K562 (cell line): ENCODE measurements at regions not wholly inside any gene's neighbourhood (a gene's known extent, or its start where the extent isn't known, plus 50 kb on each side); places are given as distances from the start of the nearest gene placed in this dataset.

ENCODE experiments used
- ATAC-seq: fragments of 200-7000 bp; cut with Tn5 transposase; 3 replicates; pipeline ENCODE4 v1.9.1; 2020; ENCODE audit warnings: moderate library complexity
- BruUV-seq: library from RNA; stranded (reverse); fragments of 400-500 nt; replicated peaks from 2 replicates; lab custom pipeline; 2021; lab: Mats Ljungman, UMichigan
- CTCF ChIA-PET: fragments of 300-600 bp; formaldehyde crosslinking; extraction: SDS; loops from one replicate; lab custom pipeline; 2021; ENCODE audit warnings: low intra/inter-chr PET ratio; lab: Yijun Ruan, JAX
- POLR2A ChIA-PET: fragments of 300-600, 350-650 bp; sonication (Branson Sonifier 250); formaldehyde crosslinking; extraction: SDS; loops from one replicate; lab custom pipeline; 2021; ENCODE audit warnings: antibody characterized with exemption, inconsistent platforms; lab: Yijun Ruan, JAX
- DNase-seq, 4 experiments: peaks; one replicate each; pipeline versions ENCODE4 v3.0.0 to v3.0.0-alpha.2; 2011 to 2018; ENCODE audit warnings: low spot score in 3 of 4, mixed read lengths in 3 of 4; ENCODE audit errors: extremely low read depth in 1 of 4
- FAIRE-seq: peaks from 2 replicates; lab custom pipeline; 2011; peaks lifted over from hg19 to GRCh38; lab: Jason Lieb, UNC
- H2AFZ ChIP-seq: 2 replicates; pipeline ENCODE4 v1.6.0; 2011; ENCODE audit warnings: low read depth, low read length, control low read depth, inconsistent platforms
- H3K27ac ChIP-seq: fragments of 200-600 bp; 3 replicates; pipeline ENCODE4 v1.8.0; 2011; ENCODE audit warnings: low read depth, mild to moderate bottlenecking, control low read depth, inconsistent platforms, low read length, moderate library complexity, mixed read lengths; ENCODE audit errors: extremely low read depth
- H3K27me3 ChIP-seq, 2 experiments: fragments of 300-600 bp in 1 of 2; 2 replicates in 1 of 2; 3 replicates in 1 of 2; pipeline versions ENCODE4 v1.6.0 to v1.8.0; 2011; ENCODE audit warnings: inconsistent platforms in 2 of 2, low read length in 2 of 2, mild to moderate bottlenecking in 1 of 2, mixed read lengths in 1 of 2, moderate library complexity in 1 of 2; ENCODE audit not compliant: control insufficient read depth in 2 of 2, insufficient read depth in 2 of 2
- H3K36me3 ChIP-seq: fragments of 300-600 bp; 3 replicates; pipeline ENCODE4 v1.8.0; 2011; ENCODE audit warnings: mild to moderate bottlenecking, low read length, inconsistent platforms; ENCODE audit not compliant: control insufficient read depth, insufficient read depth
- H3K4me1 ChIP-seq, 2 experiments: fragments of 200-600 bp in 1 of 2; replicated peaks in 1 of 2; 2 replicates in 1 of 2; 3 replicates in 1 of 2; pipeline versions ENCODE4 v1.5.1 to v1.8.0; 2011; ENCODE audit warnings: inconsistent platforms in 2 of 2, low read length in 2 of 2, mild to moderate bottlenecking in 1 of 2, mixed read lengths in 1 of 2, moderate library complexity in 1 of 2; ENCODE audit not compliant: control insufficient read depth in 2 of 2, insufficient read depth in 2 of 2
- H3K4me2 ChIP-seq: 2 replicates; pipeline ENCODE4 v1.6.1; 2011; ENCODE audit warnings: low read length, control low read depth, inconsistent platforms, mixed read lengths; ENCODE audit not compliant: insufficient read depth
- H3K4me3 ChIP-seq: fragments of 200-600 bp; sonication (generic), shearing (Covaris generic); 2 replicates; pipeline ENCODE4 v1.5.1; 2016; ENCODE audit warnings: control low read depth, inconsistent platforms
- H3K79me2 ChIP-seq: fragments of 200-600 bp; 3 replicates; pipeline ENCODE4 v1.8.0; 2011; ENCODE audit warnings: low read length, inconsistent platforms; ENCODE audit not compliant: control insufficient read depth, insufficient read depth
- H3K9ac ChIP-seq, 2 experiments: 2 replicates each; pipeline versions ENCODE4 v1.6.0 to v1.6.1; 2011; ENCODE audit warnings: low read depth in 2 of 2, low read length in 2 of 2, control low read depth in 1 of 2, inconsistent platforms in 1 of 2, mild to moderate bottlenecking in 1 of 2, mixed read lengths in 1 of 2; ENCODE audit not compliant: insufficient read depth in 1 of 2
- H3K9me1 ChIP-seq: one replicate; pipeline ENCODE4 v1.6.0; 2011; ENCODE audit warnings: inconsistent platforms, mild to moderate bottlenecking, low read length, moderate library complexity; ENCODE audit not compliant: control insufficient read depth, insufficient read depth
- H3K9me3 ChIP-seq: replicated peaks from 2 replicates; pipeline ENCODE4 v1.5.1; 2011; ENCODE audit warnings: low read depth, low read length, inconsistent platforms; ENCODE audit not compliant: control insufficient read depth, insufficient read depth
- H4K20me1 ChIP-seq: replicated peaks from 2 replicates; pipeline ENCODE4 v1.6.1; 2011; ENCODE audit warnings: low read length, inconsistent platforms, mixed read lengths; ENCODE audit not compliant: control insufficient read depth, insufficient read depth
- CC2D1A ChIP-seq: fragments of 450-650 bp; IDR thresholded peaks from 2 replicates; pipeline ENCODE4 v1.6.1; 2017; ENCODE audit warnings: mild to moderate bottlenecking
- CCAR2 ChIP-seq: fragments of 200-400 bp; formaldehyde crosslinking; IDR thresholded peaks from 2 replicates; pipeline ENCODE4 v1.6.1; 2017; ENCODE audit warnings: mild to moderate bottlenecking, low read depth, low read length
- ESRRB ChIP-seq: fragments of 250-450 bp; sonication (Bioruptor Pico); IDR thresholded peaks from 2 replicates; pipeline ENCODE4 v1.5.0; 2020; ENCODE audit warnings: mild to moderate bottlenecking, moderate library complexity, borderline replicate concordance
- GATAD2A ChIP-seq: fragments of 450-650 bp; IDR thresholded peaks from 2 replicates; pipeline ENCODE4 v1.6.1; 2017
- HOXB6 ChIP-seq: fragments of 250-450 bp; sonication (Bioruptor Pico); IDR thresholded peaks from 2 replicates; pipeline ENCODE4 v1.5.1; 2022; ENCODE audit warnings: mild to moderate bottlenecking, borderline replicate concordance
- MAFG ChIP-seq: fragments of 450-650 bp; conservative IDR thresholded peaks from 2 replicates; pipeline ENCODE4 v1.6.1; 2016; ENCODE audit warnings: missing genetic modification characterization, missing compliant biosample characterization
- MAZ ChIP-seq, 2 experiments: fragments of 450-650 bp in 1 of 2; sonication (generic) in 1 of 2; formaldehyde crosslinking; IDR thresholded peaks in 1 of 2; conservative IDR thresholded peaks in 1 of 2; 2 replicates each; pipeline versions ENCODE4 v1.4.0 to v1.5.0; 2020; ENCODE audit warnings: mild to moderate bottlenecking in 1 of 2, missing genetic modification reagents in 1 of 2
- MBD2 ChIP-seq: sonication (generic); IDR thresholded peaks from 2 replicates; pipeline ENCODE4 v1.6.1; 2016; ENCODE audit warnings: low read depth, borderline replicate concordance
- PYGO2 ChIP-seq: fragments of 450-650 bp; IDR thresholded peaks from 2 replicates; pipeline ENCODE4 v1.6.1; 2016; ENCODE audit warnings: mild to moderate bottlenecking, missing genetic modification characterization, moderate library complexity, missing compliant biosample characterization
- STAT5B ChIP-seq: fragments of 250-450 bp; sonication (Bioruptor Pico); IDR thresholded peaks from 2 replicates; pipeline ENCODE4 v1.8.0; 2021; ENCODE audit warnings: mild to moderate bottlenecking, inconsistent platforms
- TFAM ChIP-seq: fragments of 250-450 bp; sonication (Bioruptor Pico); conservative IDR thresholded peaks from 2 replicates; pipeline ENCODE4 v1.5.0; 2021; ENCODE audit warnings: mild to moderate bottlenecking, moderate library complexity
- TRIM24 ChIP-seq, 2 experiments: fragments of 450-650 bp; IDR thresholded peaks; 2 replicates each; pipeline ENCODE4 v1.6.1; 2016
- ZFP36 ChIP-seq: fragments of 150-350 bp; IDR thresholded peaks from 2 replicates; pipeline ENCODE4 v1.6.1; 2018; ENCODE audit warnings: low read length, low read depth; ENCODE audit not compliant: partially characterized antibody
- ZNF175 ChIP-seq: fragments of 200-800 bp; sonication (Bioruptor generic); IDR thresholded peaks from 2 replicates; pipeline ENCODE4 v1.6.1; 2016; ENCODE audit warnings: low read depth, mild to moderate bottlenecking, missing genetic modification characterization, missing compliant biosample characterization
- WGBS: fragments of 100-300 bp; shearing (Covaris generic); methylation state at CpG from one replicate; pipeline ENCODE4 v1.1.6; 2016; ENCODE audit warnings: low coverage, mixed read lengths; ENCODE audit not compliant: insufficient coverage; ENCODE audit errors: missing lambda C conversion rate; 5-methylcytosine and 5-hydroxymethylcytosine counted together
- in situ Hi-C: fragments of 300-500 bp; cut with MboI; formaldehyde crosslinking; loops from 4 replicates; pipeline ENCODE4 v1.15.0; 2018; ENCODE audit warnings: inconsistent platforms, mixed read lengths
- intact Hi-C: fragments of 100-400 bp; cut with micrococcal nuclease; formaldehyde crosslinking; loops from 2 replicates; pipeline ENCODE4 v1.14.2; 2022
- TF ChIP-seq, protein P1 (sequence below), 2 experiments: fragments of 450-650 bp in 1 of 2; sonication (generic) in 1 of 2; formaldehyde crosslinking; conservative IDR thresholded peaks; 2 replicates each; pipeline versions ENCODE4 v1.4.0 to v1.8.1; 2020 to 2022; ENCODE audit warnings: mild to moderate bottlenecking in 1 of 2, missing genetic modification reagents in 1 of 2
- TF ChIP-seq, protein P2 (sequence below): fragments of 450-650 bp; conservative IDR thresholded peaks from 2 replicates; pipeline ENCODE4 v1.6.1; 2016; ENCODE audit warnings: missing genetic modification characterization, low read depth, mild to moderate bottlenecking, missing compliant biosample characterization, moderate library complexity
- TF ChIP-seq, protein P3 (sequence below): sonication (generic); formaldehyde crosslinking; IDR thresholded peaks from 2 replicates; pipeline ENCODE4 v1.8.1; 2023; ENCODE audit warnings: mild to moderate bottlenecking, missing genetic modification reagents, moderate library complexity

DNA sequence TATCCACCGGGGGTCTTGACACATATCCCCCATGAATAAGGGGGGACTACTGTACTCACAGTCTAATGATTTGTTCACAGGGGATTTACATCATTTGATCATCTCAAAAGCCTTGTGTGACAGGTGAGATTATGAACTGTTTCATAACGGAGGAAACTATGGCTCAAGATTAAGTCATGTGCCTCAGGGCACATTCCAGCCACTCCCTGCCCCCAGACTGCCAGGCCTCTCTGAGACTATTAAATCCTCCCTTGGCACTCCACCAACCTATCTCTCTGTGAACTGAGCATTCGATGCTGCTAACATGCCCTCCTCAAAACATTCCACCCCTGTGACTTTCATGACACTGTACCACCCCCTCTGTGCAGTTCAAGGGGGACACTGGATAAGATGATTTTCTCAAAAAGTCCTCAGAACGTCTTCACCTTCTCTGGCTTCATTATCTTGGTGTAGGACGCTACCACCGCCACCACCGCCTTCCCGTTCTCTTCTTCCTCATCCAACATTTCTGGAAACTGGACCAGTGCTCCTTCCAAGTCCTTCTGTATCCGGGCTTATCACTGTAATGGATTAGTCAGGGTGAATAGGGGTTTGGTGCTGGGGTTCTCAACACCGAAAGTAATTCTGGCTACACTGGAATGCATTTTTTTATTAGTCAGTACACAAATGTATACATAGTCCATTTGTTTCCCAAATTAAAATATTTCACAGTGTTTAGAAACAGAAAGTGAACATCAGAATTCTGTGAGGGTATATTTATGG, 169.6 kb downstream of the KCNS3 start:
- no peak for ATAC-seq
- no peak overlapping the region for H3K4me3 ChIP-seq
- ChIA-PET POLR2A (no interaction called here), CTCF (no interaction called here)
- BruUV-seq: no TSS peak
- no peak overlapping the region for H3K27ac ChIP-seq
- no peak for DNase-seq
- H4K20me1 ChIP-seq: no peaks in the 10 kb centered on the region
- no peaks in the 10 kb centered on the region for H3K79me2 ChIP-seq
- no peak overlapping the region for H3K9ac ChIP-seq
- no peaks in the 10 kb centered on the region for H3K27me3 ChIP-seq
- FAIRE-seq: no peak
- no peaks in the 10 kb centered on the region for H3K9me3 ChIP-seq
- H3K9me1 ChIP-seq: no peaks in the 10 kb centered on the region
- H3K36me3 ChIP-seq: no peaks in the 10 kb centered on the region
- H3K4me1 ChIP-seq: no peaks in the 10 kb centered on the region
- no peak for TF ChIP-seq GATAD2A
- no peak for TF ChIP-seq STAT5B (CRISPR knock-in tag)
- TF ChIP-seq, protein P1, sequence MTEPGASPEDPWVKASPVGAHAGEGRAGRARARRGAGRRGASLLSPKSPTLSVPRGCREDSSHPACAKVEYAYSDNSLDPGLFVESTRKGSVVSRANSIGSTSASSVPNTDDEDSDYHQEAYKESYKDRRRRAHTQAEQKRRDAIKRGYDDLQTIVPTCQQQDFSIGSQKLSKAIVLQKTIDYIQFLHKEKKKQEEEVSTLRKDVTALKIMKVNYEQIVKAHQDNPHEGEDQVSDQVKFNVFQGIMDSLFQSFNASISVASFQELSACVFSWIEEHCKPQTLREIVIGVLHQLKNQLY (CRISPR knock-in tag; conservative IDR thresholded peaks at IDR 0.05): no peak
- no peak for TF ChIP-seq MAFG (tag)
- no peak for TF ChIP-seq HOXB6 (CRISPR knock-in tag)
- TF ChIP-seq, protein P2, sequence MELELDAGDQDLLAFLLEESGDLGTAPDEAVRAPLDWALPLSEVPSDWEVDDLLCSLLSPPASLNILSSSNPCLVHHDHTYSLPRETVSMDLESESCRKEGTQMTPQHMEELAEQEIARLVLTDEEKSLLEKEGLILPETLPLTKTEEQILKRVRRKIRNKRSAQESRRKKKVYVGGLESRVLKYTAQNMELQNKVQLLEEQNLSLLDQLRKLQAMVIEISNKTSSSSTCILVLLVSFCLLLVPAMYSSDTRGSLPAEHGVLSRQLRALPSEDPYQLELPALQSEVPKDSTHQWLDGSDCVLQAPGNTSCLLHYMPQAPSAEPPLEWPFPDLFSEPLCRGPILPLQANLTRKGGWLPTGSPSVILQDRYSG (tag): no peak
- TF ChIP-seq ESRRB: no peak
- no peak for TF ChIP-seq ZNF175 (CRISPR knock-in tag)
- TF ChIP-seq CCAR2: no peak
- no peak for TF ChIP-seq TFAM
- TF ChIP-seq, protein P3, sequence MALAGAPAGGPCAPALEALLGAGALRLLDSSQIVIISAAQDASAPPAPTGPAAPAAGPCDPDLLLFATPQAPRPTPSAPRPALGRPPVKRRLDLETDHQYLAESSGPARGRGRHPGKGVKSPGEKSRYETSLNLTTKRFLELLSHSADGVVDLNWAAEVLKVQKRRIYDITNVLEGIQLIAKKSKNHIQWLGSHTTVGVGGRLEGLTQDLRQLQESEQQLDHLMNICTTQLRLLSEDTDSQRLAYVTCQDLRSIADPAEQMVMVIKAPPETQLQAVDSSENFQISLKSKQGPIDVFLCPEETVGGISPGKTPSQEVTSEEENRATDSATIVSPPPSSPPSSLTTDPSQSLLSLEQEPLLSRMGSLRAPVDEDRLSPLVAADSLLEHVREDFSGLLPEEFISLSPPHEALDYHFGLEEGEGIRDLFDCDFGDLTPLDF (CRISPR knock-in tag): no peak
- TF ChIP-seq MAZ (CRISPR knock-in tag; conservative IDR thresholded peaks at IDR 0.05 in 1 of 2, IDR thresholded peaks at IDR 0.05 in 1 of 2): no peak
- no peak for TF ChIP-seq CC2D1A
- TF ChIP-seq MBD2: no peak
- TF ChIP-seq TRIM24 (IDR thresholded peaks at IDR 0.05): no peak
- TF ChIP-seq ZFP36: no peak
- TF ChIP-seq PYGO2 (tag): no peak
- TF ChIP-seq, all 486 proteins: peak for 0
- in situ Hi-C loops: no loop called here
- Histone ChIP-seq H2AFZ (no peak overlapping the region), H3K4me2 (no peak overlapping the region)
- under 1% methylated on average over 10 of the region's 10 CpGs for WGBS
- intact Hi-C loops: no loop called here
